Uterus (tissue), 2 donors: ENCODE measurements at regions not wholly inside any gene's neighbourhood (a gene's known extent, or its start where the extent isn't known, plus 50 kb on each side); places are given as distances from the start of the nearest gene placed in this dataset.

Source experiments
- CTCF ChIP-seq, 4 experiments: fragments of 200-600 bp in 2 of 4; fragments of 450-650 bp in 2 of 4; sonication (generic) in 2 of 4; IDR thresholded peaks; one replicate each; pipeline ENCODE4 v1.5.1; 2016 to 2019; ENCODE audit warnings: antibody characterized with exemption in 4 of 4, mild to moderate bottlenecking in 2 of 4, moderate library complexity in 1 of 4
- POLR2A ChIP-seq, 2 donors: fragments of 450-650 bp; IDR thresholded peaks; one replicate each; pipeline ENCODE4 v1.6.1; 2016; ENCODE audit warnings: antibody characterized with exemption in 2 of 2, mild to moderate bottlenecking in 1 of 2, moderate library complexity in 1 of 2

- no peak for TF ChIP-seq CTCF (IDR thresholded peaks at IDR 0.05)
- TF ChIP-seq POLR2A (IDR thresholded peaks at IDR 0.05) = no peak
Measured at GRCh38 chrX:8033175-8033574, 106.0 kb upstream of the PNPLA4 start.
